Fibroblast of the aortic adventitia (primary cell): ENCODE measurements at regions not wholly inside any gene's neighbourhood (a gene's known extent, or its start where the extent isn't known, plus 50 kb on each side); places are given as distances from the start of the nearest gene placed in this dataset.

ENCODE experiments used
- DNase-seq: peaks from one replicate; pipeline ENCODE4 v3.0.0-alpha.2; 2010; ENCODE audit warnings: low read depth
- H3K4me3 ChIP-seq: 2 replicates; pipeline ENCODE4 v1.5.1; 2011; ENCODE audit warnings: low read depth, mild to moderate bottlenecking, control low read depth, low read length, moderate library complexity
- TF ChIP-seq, protein P1 (sequence below): IDR thresholded peaks from 2 replicates; pipeline ENCODE4 v1.5.1; 2011; ENCODE audit warnings: mild to moderate bottlenecking, low read length, control low read depth, inconsistent platforms; ENCODE audit not compliant: insufficient read depth

GRCh38 chr11:116148645-116149044 lies 624.1 kb downstream of the BUD13 start:
- no peak for DNase-seq
- no peak overlapping the region for H3K4me3 ChIP-seq
- TF ChIP-seq, protein P1, sequence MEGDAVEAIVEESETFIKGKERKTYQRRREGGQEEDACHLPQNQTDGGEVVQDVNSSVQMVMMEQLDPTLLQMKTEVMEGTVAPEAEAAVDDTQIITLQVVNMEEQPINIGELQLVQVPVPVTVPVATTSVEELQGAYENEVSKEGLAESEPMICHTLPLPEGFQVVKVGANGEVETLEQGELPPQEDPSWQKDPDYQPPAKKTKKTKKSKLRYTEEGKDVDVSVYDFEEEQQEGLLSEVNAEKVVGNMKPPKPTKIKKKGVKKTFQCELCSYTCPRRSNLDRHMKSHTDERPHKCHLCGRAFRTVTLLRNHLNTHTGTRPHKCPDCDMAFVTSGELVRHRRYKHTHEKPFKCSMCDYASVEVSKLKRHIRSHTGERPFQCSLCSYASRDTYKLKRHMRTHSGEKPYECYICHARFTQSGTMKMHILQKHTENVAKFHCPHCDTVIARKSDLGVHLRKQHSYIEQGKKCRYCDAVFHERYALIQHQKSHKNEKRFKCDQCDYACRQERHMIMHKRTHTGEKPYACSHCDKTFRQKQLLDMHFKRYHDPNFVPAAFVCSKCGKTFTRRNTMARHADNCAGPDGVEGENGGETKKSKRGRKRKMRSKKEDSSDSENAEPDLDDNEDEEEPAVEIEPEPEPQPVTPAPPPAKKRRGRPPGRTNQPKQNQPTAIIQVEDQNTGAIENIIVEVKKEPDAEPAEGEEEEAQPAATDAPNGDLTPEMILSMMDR = no peak

DNA sequence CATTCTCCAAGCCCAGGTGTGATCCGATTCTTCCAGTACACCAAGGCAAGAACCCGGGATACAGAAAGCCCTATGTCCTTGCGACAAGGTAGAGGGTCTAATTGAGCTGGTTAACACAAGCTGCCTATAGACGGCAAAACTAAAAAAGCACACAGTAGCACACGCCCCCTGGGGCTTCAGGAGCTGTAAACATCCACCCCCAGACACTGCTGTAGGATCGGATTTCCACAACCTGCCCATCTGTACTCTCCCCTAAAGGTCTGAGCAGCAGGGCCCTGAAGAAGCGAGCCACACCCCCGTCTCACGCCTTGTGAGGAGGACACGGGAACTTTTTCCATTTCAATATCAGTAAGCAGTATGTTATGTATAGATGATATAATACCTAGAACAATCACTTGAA lies 624.7 kb downstream of the BUD13 start:
- DNase-seq = no peak
- TF ChIP-seq, protein P1 = no peak
- H3K4me3 ChIP-seq = no peak overlapping the region

GRCh38 chr11:116145187-116145865 lies 627.5 kb downstream of the BUD13 start:
- H3K4me3 ChIP-seq = no peak overlapping the region

DNA sequence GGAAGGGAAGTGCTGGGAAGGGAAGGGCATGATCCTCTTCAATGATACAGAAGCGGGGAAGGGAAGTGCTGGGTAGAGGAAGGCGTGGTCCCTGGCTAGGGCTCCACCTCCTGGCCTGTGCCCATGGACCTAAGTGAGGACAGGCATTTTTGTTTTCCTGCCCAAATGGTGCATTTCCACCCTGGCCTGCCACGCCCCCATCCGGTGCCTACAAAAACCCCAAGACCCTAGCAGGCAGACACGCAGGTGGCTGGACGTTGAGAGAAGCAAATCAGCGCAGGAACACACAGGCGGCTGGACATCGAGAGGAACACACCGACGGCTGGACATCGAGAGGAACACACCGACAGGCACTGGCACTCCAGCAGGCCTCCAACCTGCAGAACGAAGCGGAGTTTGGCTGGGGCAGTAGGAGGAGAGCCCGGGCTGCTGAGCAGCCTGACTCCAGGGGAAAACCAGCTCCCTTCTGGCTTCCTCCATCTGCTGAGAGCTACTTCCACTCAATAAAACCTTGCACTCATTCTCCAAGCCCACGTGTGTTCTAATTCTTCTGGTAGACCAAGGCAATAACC lies 628.3 kb downstream of the BUD13 start:
- TF ChIP-seq, protein P1 = no peak
- H3K4me3 ChIP-seq = no peak overlapping the region
- DNase-seq = no peak

More at GRCh38 chr11:116145187-116145865, 627.5 kb downstream of the BUD13 start:
- no peak for DNase-seq
- TF ChIP-seq, protein P1 = no peak

- TF ChIP-seq, protein P1 = no peak
- DNase-seq = no peak
- no peak overlapping the region for H3K4me3 ChIP-seq
Measured at GRCh38 chr11:116138280-116138679, 634.1 kb upstream of the CADM1 start.

DNA sequence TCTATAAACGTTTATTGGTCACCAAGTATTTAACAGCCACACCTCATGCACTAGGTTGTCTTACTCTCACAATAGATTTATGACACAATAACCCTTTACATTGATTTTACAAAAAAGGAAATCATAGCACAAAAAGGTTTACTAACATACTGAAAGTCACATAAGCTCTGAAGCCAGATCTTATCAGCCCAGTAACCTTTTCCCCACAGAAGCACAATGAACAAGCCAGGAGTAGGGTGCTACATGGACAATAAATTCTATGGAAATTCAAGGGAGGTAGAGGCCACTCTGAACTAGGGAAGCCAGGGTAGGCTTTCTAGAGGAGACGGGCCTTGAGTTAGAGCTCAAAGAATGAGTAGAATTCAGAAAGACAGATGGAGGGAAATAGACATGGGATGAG lies 633.5 kb upstream of the CADM1 start:
- TF ChIP-seq, protein P1 = no peak
- DNase-seq = no peak
- no peak overlapping the region for H3K4me3 ChIP-seq
